ENCODE measurements at regions not wholly inside any gene's neighbourhood (a gene's known extent, or its start where the extent isn't known, plus 50 kb on each side); places are given as distances from the start of the nearest gene placed in this dataset.

DNA sequence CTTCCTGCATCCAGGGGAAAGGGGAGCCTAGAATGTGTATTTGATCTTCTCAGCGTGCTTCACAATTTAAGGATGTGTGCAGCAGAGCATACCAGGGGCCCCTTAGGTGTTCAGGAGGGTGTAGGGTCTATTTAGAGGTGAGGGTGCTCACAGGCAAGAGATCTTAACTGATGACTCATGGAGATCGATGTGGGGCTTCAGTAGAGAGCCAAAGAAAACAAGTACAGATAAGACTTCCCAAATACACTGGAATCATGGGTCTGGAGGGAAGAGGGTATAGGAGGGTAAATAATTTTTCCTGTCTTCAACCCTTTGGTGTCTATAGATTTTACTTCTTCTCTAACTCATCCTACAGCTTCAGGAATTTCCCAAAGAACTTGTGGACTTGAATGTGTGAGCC, 170.2 kb upstream of the LRRC3B start (continued):
- TF ChIP-seq REST (IDR thresholded peaks at IDR 0.05; ENCODE audit: borderline replicate concordance): no peak
- no peak for TF ChIP-seq REST (CRISPR knock-in tag; IDR thresholded peaks at IDR 0.05; ENCODE audit: low read depth)
- TF ChIP-seq POLR3A (IDR thresholded peaks at IDR 0.05; ENCODE audit: borderline replicate concordance, extremely low read depth, insufficient read depth, insufficient read length): no peak
- TF ChIP-seq HMGN3 (IDR thresholded peaks at IDR 0.05; ENCODE audit: borderline replicate concordance, extremely low read depth, insufficient read length, low read depth, low read length): no peak
- TF ChIP-seq ZNF263 (CRISPR knock-in tag; IDR thresholded peaks at IDR 0.05; ENCODE audit: borderline replicate concordance): no peak
- no peak for TF ChIP-seq ZNF696 (CRISPR knock-in tag; conservative IDR thresholded peaks at IDR 0.05)

All from K562 (cell line).